Stimulated activated CD8-positive, alpha-beta memory T cell treated with anti-CD3 and anti-CD28 coated beads, Interleukin-12 subunit alpha, Interleukin-12 subunit beta, amount 100 ng/mL, for 4 hours (primary cell): ENCODE measurements at regions not wholly inside any gene's neighbourhood (a gene's known extent, or its start where the extent isn't known, plus 50 kb on each side); places are given as distances from the start of the nearest gene placed in this dataset.

ENCODE experiments used
- DNase-seq: peaks from one replicate; pipeline ENCODE4 v3.0.0-alpha.2; 2020; ENCODE audit warnings: low read depth

GRCh38 chr5:82806513-82806912, 270.7 kb downstream of the TMEM167A start:
- no peak for DNase-seq

- no peak for DNase-seq
Measured at GRCh38 chr5:82804155-82804690, 273.0 kb downstream of the TMEM167A start.

GRCh38 chr5:82802954-82803353, 274.2 kb downstream of the TMEM167A start:
- DNase-seq: no peak

GRCh38 chr5:82800826-82801225, 276.4 kb downstream of the TMEM167A start:
- DNase-seq: no peak

GRCh38 chr5:82799361-82800077, 277.7 kb downstream of the TMEM167A start:
- DNase-seq: no peak

GRCh38 chr5:82798676-82799075, 278.5 kb downstream of the TMEM167A start:
- no peak for DNase-seq

- DNase-seq: no peak
Measured at GRCh38 chr5:82796643-82797416, 280.4 kb downstream of the TMEM167A start.

GRCh38 chr5:82794876-82795275, 282.3 kb downstream of the TMEM167A start:
- no peak for DNase-seq

GRCh38 chr5:82793808-82794419, 283.3 kb downstream of the TMEM167A start:
- DNase-seq: no peak

GRCh38 chr5:82792096-82792495, 285.1 kb downstream of the TMEM167A start:
- DNase-seq: no peak

GRCh38 chr5:82789095-82789494, 288.1 kb downstream of the TMEM167A start:
- no peak for DNase-seq

- DNase-seq: no peak
Measured at GRCh38 chr5:82786748-82787147, 290.4 kb downstream of the TMEM167A start.

- no peak for DNase-seq
Measured at GRCh38 chr5:82785882-82786509, 291.2 kb downstream of the TMEM167A start.

- no peak for DNase-seq
Measured at GRCh38 chr5:82785456-82785855, 291.7 kb downstream of the TMEM167A start.

- no peak for DNase-seq
Measured at GRCh38 chr5:82784521-82784920, 292.7 kb downstream of the TMEM167A start.

- DNase-seq: no peak
Measured at GRCh38 chr5:82777106-82777505, 300.1 kb downstream of the TMEM167A start.

GRCh38 chr5:82772281-82772680, 304.9 kb downstream of the TMEM167A start:
- no peak for DNase-seq

GRCh38 chr5:82766206-82766605, 311.0 kb downstream of the TMEM167A start:
- DNase-seq: no peak

- no peak for DNase-seq
Measured at GRCh38 chr5:82765765-82766164, 311.4 kb downstream of the TMEM167A start.

GRCh38 chr5:82760856-82761255, 316.3 kb downstream of the TMEM167A start:
- no peak for DNase-seq

- no peak for DNase-seq
Measured at GRCh38 chr5:82758881-82759280, 318.3 kb downstream of the TMEM167A start.

- no peak for DNase-seq
Measured at GRCh38 chr5:82754759-82755158, 322.4 kb downstream of the TMEM167A start.
